ENCODE measurements at regions not wholly inside any gene's neighbourhood (a gene's known extent, or its start where the extent isn't known, plus 50 kb on each side); places are given as distances from the start of the nearest gene placed in this dataset.

DNA sequence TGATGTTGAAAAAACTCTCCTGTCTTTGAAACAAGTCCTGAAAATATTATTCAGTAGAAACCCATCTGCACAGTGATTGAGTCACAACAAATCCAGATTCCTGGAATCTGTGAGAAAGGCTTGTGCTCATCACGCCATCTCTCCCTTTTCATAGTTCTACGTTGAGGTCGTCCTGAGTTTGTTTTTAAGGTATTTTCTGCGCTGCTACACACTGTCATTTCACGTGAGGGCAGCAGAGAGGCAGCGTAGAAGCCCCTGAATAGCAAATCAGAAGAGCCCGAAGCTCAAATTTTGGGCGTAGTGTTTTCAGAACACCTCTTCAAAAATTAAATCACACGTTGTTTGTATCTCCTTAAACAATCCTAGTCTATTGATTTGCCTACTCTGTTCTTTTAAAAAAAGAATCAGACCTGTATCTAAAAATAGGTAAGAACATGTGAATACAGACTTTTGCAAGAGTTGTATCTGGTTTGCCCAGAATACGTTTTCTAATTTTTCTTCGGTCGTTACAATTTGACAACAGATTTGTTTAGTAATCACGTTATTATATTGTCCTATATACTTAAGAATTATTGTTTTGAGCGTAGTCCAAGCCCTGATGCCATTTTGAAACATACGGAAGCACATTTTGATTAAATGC lies 61.6 kb upstream of the SLC38A11 start:
- TF ChIP-seq CTCF (IDR thresholded peaks at IDR 0.05; ENCODE audit: poor library complexity) (peak; percentile 75), EZH2phosphoT487 (IDR thresholded peaks at IDR 0.05; ENCODE audit: low read depth, severe bottlenecking, unreplicated experiment) (no peak)
